WTC11 (cell line): ENCODE measurements at regions not wholly inside any gene's neighbourhood (a gene's known extent, or its start where the extent isn't known, plus 50 kb on each side); places are given as distances from the start of the nearest gene placed in this dataset.

ENCODE experiments used
- ATAC-seq: fragments of 200-7000 bp; cut with Tn5 transposase; 2 replicates; pipeline ENCODE4 v1.10.0; 2021; ENCODE audit warnings: mild to moderate bottlenecking, moderate library complexity
- CTCF ChIA-PET: fragments of 300-600 bp; sonication (Branson Sonifier 250); formaldehyde crosslinking; loops from one replicate; lab custom pipeline; 2021; ENCODE audit warnings: antibody characterized with exemption; lab: Charles Lee
- POLR2A ChIA-PET: fragments of 350-600 bp; sonication (Branson Sonifier 250); formaldehyde crosslinking; loops from one replicate; lab custom pipeline; 2021; ENCODE audit warnings: antibody characterized with exemption; lab: Charles Lee
- DNase-seq: peaks from one replicate; pipeline ENCODE4 v3.0.0; 2021; ENCODE audit warnings: low spot score
- H3K27ac Mint-ChIP-seq: 2 replicates; pipeline ENCODE4 v1.8.0; 2021; ENCODE audit warnings: mixed read lengths
- H3K27me3 Mint-ChIP-seq: 2 replicates; pipeline ENCODE4 v1.8.0; 2021; ENCODE audit warnings: low read depth, mild to moderate bottlenecking, moderate library complexity, mixed read lengths
- H3K36me3 Mint-ChIP-seq: 2 replicates; pipeline ENCODE4 v1.8.0; 2021; ENCODE audit warnings: mixed read lengths
- H3K4me1 Mint-ChIP-seq: 2 replicates; pipeline ENCODE4 v1.8.0; 2022; ENCODE audit warnings: mixed read lengths
- H3K4me3 Mint-ChIP-seq: 2 replicates; pipeline ENCODE4 v1.8.0; 2021; ENCODE audit warnings: mild to moderate bottlenecking, moderate library complexity, mixed read lengths
- H3K9me3 Mint-ChIP-seq: 2 replicates; pipeline ENCODE4 v1.8.0; 2021; ENCODE audit warnings: mixed read lengths
- CREB1 ChIP-seq: sonication (generic); formaldehyde crosslinking; IDR thresholded peaks from 2 replicates; pipeline ENCODE4 v1.8.0; 2023; ENCODE audit warnings: mild to moderate bottlenecking, missing genetic modification reagents
- EMX1 ChIP-seq: fragments of 250-450 bp; sonication (Bioruptor Pico); IDR thresholded peaks from 2 replicates; pipeline ENCODE4 v1.8.0; 2021; ENCODE audit warnings: mild to moderate bottlenecking
- GABPB1 ChIP-seq: sonication (generic); formaldehyde crosslinking; IDR thresholded peaks from 2 replicates; pipeline ENCODE4 v1.8.1; 2023; ENCODE audit warnings: mild to moderate bottlenecking, missing genetic modification reagents
- GRHL2 ChIP-seq: fragments of 250-450 bp; sonication (Bioruptor Pico); IDR thresholded peaks from 2 replicates; pipeline ENCODE4 v1.8.0; 2022; ENCODE audit warnings: mild to moderate bottlenecking, moderate library complexity; ENCODE audit not compliant: insufficient replicate concordance, severe bottlenecking
- MXD4 ChIP-seq: fragments of 250-450 bp; sonication (Bioruptor Pico); IDR thresholded peaks from 2 replicates; pipeline ENCODE4 v1.8.0; 2021; ENCODE audit warnings: mild to moderate bottlenecking, moderate library complexity, borderline replicate concordance
- PRRX2 ChIP-seq: fragments of 250-450 bp; sonication (Bioruptor Pico); IDR thresholded peaks from 2 replicates; pipeline ENCODE4 v1.8.0; 2021; ENCODE audit warnings: mild to moderate bottlenecking
- SOX15 ChIP-seq: fragments of 250-450 bp; sonication (Bioruptor Pico); IDR thresholded peaks from 2 replicates; pipeline ENCODE4 v1.9.0; 2021; ENCODE audit warnings: mild to moderate bottlenecking
- TP53 ChIP-seq: sonication (generic); formaldehyde crosslinking; IDR thresholded peaks from 2 replicates; pipeline ENCODE4 v1.8.1; 2023; ENCODE audit warnings: mild to moderate bottlenecking, missing genetic modification reagents
- ZNF317 ChIP-seq: sonication (generic); formaldehyde crosslinking; IDR thresholded peaks from 2 replicates; pipeline ENCODE4 v1.8.1; 2023; ENCODE audit warnings: low read depth, mild to moderate bottlenecking, moderate library complexity, missing genetic modification reagents, borderline replicate concordance
- ZNF396 ChIP-seq: fragments of 250-450 bp; sonication (Bioruptor Pico); IDR thresholded peaks from 2 replicates; pipeline ENCODE4 v1.8.0; 2021; ENCODE audit warnings: mild to moderate bottlenecking, moderate library complexity, borderline replicate concordance
- ZNF416 ChIP-seq: fragments of 250-450 bp; sonication (Bioruptor Pico); IDR thresholded peaks from 2 replicates; pipeline ENCODE4 v1.9.0; 2021; ENCODE audit warnings: mild to moderate bottlenecking, inconsistent platforms
- ZNF423 ChIP-seq: fragments of 250-450 bp; sonication (Bioruptor Pico); IDR thresholded peaks from 2 replicates; pipeline ENCODE4 v2.1.2; 2022; ENCODE audit warnings: mild to moderate bottlenecking, moderate library complexity
- ZNF671 ChIP-seq: fragments of 250-450 bp; sonication (Bioruptor Pico); IDR thresholded peaks from 2 replicates; pipeline ENCODE4 v1.8.0; 2021; ENCODE audit warnings: mild to moderate bottlenecking
- ZSCAN18 ChIP-seq: fragments of 250-450 bp; sonication (Bioruptor Pico); IDR thresholded peaks from 2 replicates; pipeline ENCODE4 v2.1.2; 2022; ENCODE audit warnings: mild to moderate bottlenecking, moderate library complexity
- TF ChIP-seq, protein P1 (sequence below): sonication (generic); formaldehyde crosslinking; IDR thresholded peaks from 2 replicates; pipeline ENCODE4 v1.8.1; 2023; ENCODE audit warnings: mild to moderate bottlenecking, missing genetic modification reagents
- TF ChIP-seq, protein P2 (sequence below): fragments of 250-450 bp; sonication (Bioruptor Pico); conservative IDR thresholded peaks from 2 replicates; pipeline ENCODE4 v1.9.0; 2021; ENCODE audit warnings: mild to moderate bottlenecking
- TF ChIP-seq, protein P3 (sequence below): fragments of 250-450 bp; sonication (Bioruptor Pico); IDR thresholded peaks from 2 replicates; pipeline ENCODE4 v1.9.0; 2021; ENCODE audit warnings: moderate library complexity, mild to moderate bottlenecking, inconsistent platforms, borderline replicate concordance
- TF ChIP-seq, protein P4 (sequence below): fragments of 250-450 bp; sonication (Bioruptor Pico); IDR thresholded peaks from 2 replicates; pipeline ENCODE4 v1.9.0; 2021; ENCODE audit warnings: mild to moderate bottlenecking, borderline replicate concordance
- TF ChIP-seq, protein P5 (sequence below): sonication (generic); formaldehyde crosslinking; IDR thresholded peaks from 2 replicates; pipeline ENCODE4 v1.8.0; 2023; ENCODE audit warnings: missing genetic modification reagents
- TF ChIP-seq, protein P6 (sequence below): sonication (generic); formaldehyde crosslinking; conservative IDR thresholded peaks from 2 replicates; pipeline ENCODE4 v1.8.1; 2022; ENCODE audit warnings: mild to moderate bottlenecking, missing genetic modification reagents

DNA sequence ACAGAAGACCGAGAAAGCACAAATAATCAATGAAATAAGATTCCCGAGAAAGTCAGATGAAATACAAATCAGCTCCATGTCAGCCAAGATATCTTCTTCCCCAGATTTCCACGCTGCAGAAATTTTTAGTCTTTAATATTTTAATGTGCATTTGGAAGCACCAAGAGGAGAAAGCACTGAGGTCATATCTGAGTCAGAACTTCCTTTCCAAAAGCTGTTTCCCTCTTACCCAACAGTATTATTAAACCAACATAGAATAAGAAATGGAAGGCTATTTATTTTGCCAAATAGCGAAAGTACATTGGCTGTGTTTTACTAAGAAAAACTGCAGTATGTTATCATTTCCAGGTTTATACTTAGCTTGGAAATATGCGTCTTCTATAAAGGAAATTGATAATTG lies 772.1 kb upstream of the CDH9 start:
- CTCF ChIA-PET, result no interaction called here
- no peaks in the 10 kb centered on the region for H3K4me1 Mint-ChIP-seq
- DNase-seq (no peak), ATAC-seq (no peak)
- no peak overlapping the region for H3K27ac Mint-ChIP-seq
- H3K4me3 Mint-ChIP-seq, result no peak overlapping the region
- H3K9me3 Mint-ChIP-seq, result peaks cover 4% of the 10 kb centered on the region; the same call in 1 of the 2 replicates
- POLR2A ChIA-PET, result no interaction called here
- TF ChIP-seq SOX15 (CRISPR knock-in tag) (no peak), ZSCAN18 (CRISPR knock-in tag) (no peak)
- TF ChIP-seq, protein P1, sequence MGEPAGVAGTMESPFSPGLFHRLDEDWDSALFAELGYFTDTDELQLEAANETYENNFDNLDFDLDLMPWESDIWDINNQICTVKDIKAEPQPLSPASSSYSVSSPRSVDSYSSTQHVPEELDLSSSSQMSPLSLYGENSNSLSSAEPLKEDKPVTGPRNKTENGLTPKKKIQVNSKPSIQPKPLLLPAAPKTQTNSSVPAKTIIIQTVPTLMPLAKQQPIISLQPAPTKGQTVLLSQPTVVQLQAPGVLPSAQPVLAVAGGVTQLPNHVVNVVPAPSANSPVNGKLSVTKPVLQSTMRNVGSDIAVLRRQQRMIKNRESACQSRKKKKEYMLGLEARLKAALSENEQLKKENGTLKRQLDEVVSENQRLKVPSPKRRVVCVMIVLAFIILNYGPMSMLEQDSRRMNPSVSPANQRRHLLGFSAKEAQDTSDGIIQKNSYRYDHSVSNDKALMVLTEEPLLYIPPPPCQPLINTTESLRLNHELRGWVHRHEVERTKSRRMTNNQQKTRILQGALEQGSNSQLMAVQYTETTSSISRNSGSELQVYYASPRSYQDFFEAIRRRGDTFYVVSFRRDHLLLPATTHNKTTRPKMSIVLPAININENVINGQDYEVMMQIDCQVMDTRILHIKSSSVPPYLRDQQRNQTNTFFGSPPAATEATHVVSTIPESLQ (CRISPR knock-in tag), result no peak
- H3K27me3 Mint-ChIP-seq, result no peaks in the 10 kb centered on the region
- H3K36me3 Mint-ChIP-seq, result no peaks in the 10 kb centered on the region

GRCh38 chr5:27797220-27797619 lies 758.8 kb upstream of the CDH9 start:
- Mint-ChIP-seq H3K9me3 (peaks cover 16% of the 10 kb centered on the region), H3K4me1 (no peaks in the 10 kb centered on the region), H3K4me3 (no peak overlapping the region), H3K36me3 (peaks cover 3% of the 10 kb centered on the region; the same call in 1 of the 2 replicates), H3K27ac (no peak overlapping the region), H3K27me3 (no peaks in the 10 kb centered on the region)
- CTCF ChIA-PET, result no interaction called here
- no peak for ATAC-seq
- POLR2A ChIA-PET, result no interaction called here
- TF ChIP-seq, protein P2, sequence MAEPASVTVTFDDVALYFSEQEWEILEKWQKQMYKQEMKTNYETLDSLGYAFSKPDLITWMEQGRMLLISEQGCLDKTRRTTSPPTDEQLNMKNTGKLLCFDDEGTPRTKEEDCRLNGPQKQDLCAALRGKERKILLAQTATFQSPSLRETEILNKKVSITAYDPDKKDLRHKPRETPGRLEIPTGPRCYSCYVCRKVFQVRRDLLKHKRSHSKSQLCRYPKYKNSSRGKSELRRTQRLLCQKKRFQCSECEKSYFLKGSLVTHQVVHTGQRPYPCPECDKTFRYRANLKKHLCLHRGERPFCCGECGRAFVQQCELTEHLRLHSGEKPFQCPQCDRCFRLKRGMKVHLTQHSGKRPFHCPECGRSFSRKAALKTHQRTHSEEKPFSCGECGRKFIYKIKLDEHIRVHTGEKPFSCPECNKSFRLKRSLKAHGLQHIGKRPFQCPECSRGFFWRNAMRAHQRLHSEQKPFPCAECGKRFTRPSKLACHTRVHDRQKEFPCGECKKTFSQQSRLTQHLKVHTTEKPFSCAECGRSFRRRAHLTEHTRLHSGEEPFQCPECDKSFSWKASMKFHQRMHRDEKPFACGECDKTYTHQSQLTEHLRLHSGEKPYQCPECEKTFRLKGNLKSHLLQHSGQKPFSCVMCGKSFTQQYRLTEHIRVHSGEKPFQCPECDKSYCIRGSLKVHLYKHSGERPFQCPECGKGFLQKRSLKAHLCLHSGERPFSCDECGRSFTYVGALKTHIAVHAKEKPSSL (CRISPR knock-in tag), result no peak
- TF ChIP-seq ZNF416 (no peak), PRRX2 (no peak), ZNF671 (no peak), MXD4 (CRISPR knock-in tag) (no peak), GRHL2 (CRISPR knock-in tag) (no peak), EMX1 (CRISPR knock-in tag) (no peak), ZNF423 (CRISPR knock-in tag) (no peak), TP53 (CRISPR knock-in tag) (no peak), ZNF396 (no peak), ZNF317 (CRISPR knock-in tag) (no peak), CREB1 (no peak), GABPB1 (CRISPR knock-in tag) (no peak)
- TF ChIP-seq, protein P3, sequence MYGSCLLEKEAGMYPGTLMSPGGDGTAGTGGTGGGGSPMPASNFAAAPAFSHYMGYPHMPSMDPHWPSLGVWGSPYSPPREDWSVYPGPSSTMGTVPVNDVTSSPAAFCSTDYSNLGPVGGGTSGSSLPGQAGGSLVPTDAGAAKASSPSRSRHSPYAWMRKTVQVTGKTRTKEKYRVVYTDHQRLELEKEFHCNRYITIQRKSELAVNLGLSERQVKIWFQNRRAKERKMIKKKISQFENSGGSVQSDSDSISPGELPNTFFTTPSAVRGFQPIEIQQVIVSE (CRISPR knock-in tag), result no peak
- TF ChIP-seq, protein P4, sequence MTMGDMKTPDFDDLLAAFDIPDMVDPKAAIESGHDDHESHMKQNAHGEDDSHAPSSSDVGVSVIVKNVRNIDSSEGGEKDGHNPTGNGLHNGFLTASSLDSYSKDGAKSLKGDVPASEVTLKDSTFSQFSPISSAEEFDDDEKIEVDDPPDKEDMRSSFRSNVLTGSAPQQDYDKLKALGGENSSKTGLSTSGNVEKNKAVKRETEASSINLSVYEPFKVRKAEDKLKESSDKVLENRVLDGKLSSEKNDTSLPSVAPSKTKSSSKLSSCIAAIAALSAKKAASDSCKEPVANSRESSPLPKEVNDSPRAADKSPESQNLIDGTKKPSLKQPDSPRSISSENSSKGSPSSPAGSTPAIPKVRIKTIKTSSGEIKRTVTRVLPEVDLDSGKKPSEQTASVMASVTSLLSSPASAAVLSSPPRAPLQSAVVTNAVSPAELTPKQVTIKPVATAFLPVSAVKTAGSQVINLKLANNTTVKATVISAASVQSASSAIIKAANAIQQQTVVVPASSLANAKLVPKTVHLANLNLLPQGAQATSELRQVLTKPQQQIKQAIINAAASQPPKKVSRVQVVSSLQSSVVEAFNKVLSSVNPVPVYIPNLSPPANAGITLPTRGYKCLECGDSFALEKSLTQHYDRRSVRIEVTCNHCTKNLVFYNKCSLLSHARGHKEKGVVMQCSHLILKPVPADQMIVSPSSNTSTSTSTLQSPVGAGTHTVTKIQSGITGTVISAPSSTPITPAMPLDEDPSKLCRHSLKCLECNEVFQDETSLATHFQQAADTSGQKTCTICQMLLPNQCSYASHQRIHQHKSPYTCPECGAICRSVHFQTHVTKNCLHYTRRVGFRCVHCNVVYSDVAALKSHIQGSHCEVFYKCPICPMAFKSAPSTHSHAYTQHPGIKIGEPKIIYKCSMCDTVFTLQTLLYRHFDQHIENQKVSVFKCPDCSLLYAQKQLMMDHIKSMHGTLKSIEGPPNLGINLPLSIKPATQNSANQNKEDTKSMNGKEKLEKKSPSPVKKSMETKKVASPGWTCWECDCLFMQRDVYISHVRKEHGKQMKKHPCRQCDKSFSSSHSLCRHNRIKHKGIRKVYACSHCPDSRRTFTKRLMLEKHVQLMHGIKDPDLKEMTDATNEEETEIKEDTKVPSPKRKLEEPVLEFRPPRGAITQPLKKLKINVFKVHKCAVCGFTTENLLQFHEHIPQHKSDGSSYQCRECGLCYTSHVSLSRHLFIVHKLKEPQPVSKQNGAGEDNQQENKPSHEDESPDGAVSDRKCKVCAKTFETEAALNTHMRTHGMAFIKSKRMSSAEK, result no peak
- TF ChIP-seq, protein P5, sequence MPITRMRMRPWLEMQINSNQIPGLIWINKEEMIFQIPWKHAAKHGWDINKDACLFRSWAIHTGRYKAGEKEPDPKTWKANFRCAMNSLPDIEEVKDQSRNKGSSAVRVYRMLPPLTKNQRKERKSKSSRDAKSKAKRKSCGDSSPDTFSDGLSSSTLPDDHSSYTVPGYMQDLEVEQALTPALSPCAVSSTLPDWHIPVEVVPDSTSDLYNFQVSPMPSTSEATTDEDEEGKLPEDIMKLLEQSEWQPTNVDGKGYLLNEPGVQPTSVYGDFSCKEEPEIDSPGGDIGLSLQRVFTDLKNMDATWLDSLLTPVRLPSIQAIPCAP (CRISPR knock-in tag), result no peak
- TF ChIP-seq, protein P6, sequence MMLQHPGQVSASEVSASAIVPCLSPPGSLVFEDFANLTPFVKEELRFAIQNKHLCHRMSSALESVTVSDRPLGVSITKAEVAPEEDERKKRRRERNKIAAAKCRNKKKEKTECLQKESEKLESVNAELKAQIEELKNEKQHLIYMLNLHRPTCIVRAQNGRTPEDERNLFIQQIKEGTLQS (CRISPR knock-in tag), result no peak
- no peak for DNase-seq
